ENCODE measurements at regions not wholly inside any gene's neighbourhood (a gene's known extent, or its start where the extent isn't known, plus 50 kb on each side); places are given as distances from the start of the nearest gene placed in this dataset.
"Not testable (repeated sequence)": the region's sequence is repeated elsewhere in the genome, so short reads cannot be mapped to it uniquely, and the experiment has no call there.

DNA sequence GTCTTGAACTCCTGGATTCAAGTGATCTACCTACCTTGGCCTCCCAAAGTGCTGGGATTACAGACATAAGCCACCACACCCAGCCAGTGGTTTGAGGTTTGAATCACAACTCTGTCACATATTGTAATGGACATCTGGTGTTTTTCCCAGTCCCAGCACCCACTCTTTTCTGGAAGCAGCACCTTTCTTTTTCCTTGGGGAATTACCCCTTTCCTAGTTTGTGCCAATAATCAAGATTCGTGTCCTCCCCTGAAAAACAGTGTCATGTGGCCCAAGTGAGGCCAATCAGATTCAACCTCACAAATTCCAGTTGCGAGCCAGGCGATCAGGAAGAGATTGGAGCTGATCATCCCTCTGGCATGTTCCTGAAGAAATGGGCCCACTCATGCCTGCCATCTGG is 71.7 kb upstream of the SGK1 start:
- Mint-ChIP-seq H3K36me3 (no peaks in the 10 kb centered on the region), H3K9me3 (peaks cover 2% of the 10 kb centered on the region), H3K4me1 (peaks cover 5% of the 10 kb centered on the region), H3K27me3 (ENCODE audit: insufficient read depth, low read depth) (no peaks in the 10 kb centered on the region), H3K27ac (no peak overlapping the region), H3K4me3 (no peak overlapping the region)
- Histone ChIP-seq H3K9ac (no peak overlapping the region), H3K79me2 (ENCODE audit: low read depth) (no peaks in the 10 kb centered on the region), H3K4me1 (no peaks in the 10 kb centered on the region), H3K4me2 (no peak overlapping the region), H3K27ac (no peak overlapping the region), H4K20me1 (ENCODE audit: low read depth) (no peaks in the 10 kb centered on the region), H3K4me3 (no peak overlapping the region), H3K9me3 (ENCODE audit: low read depth) (no peaks in the 10 kb centered on the region), H3F3A (ENCODE audit: low read depth) (no peaks in the 10 kb centered on the region), H3K36me3 (no peaks in the 10 kb centered on the region), H3K27me3 (no peaks in the 10 kb centered on the region), H2AFZ (replicated peaks) (no peak overlapping the region)
- TF ChIP-seq, protein P1, sequence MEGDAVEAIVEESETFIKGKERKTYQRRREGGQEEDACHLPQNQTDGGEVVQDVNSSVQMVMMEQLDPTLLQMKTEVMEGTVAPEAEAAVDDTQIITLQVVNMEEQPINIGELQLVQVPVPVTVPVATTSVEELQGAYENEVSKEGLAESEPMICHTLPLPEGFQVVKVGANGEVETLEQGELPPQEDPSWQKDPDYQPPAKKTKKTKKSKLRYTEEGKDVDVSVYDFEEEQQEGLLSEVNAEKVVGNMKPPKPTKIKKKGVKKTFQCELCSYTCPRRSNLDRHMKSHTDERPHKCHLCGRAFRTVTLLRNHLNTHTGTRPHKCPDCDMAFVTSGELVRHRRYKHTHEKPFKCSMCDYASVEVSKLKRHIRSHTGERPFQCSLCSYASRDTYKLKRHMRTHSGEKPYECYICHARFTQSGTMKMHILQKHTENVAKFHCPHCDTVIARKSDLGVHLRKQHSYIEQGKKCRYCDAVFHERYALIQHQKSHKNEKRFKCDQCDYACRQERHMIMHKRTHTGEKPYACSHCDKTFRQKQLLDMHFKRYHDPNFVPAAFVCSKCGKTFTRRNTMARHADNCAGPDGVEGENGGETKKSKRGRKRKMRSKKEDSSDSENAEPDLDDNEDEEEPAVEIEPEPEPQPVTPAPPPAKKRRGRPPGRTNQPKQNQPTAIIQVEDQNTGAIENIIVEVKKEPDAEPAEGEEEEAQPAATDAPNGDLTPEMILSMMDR (IDR thresholded peaks at IDR 0.05) = no peak
- TF ChIP-seq EZH2phosphoT487 (IDR thresholded peaks at IDR 0.05) (no peak), EZH2 (IDR thresholded peaks at IDR 0.05) (no peak)
- DNase-seq (ENCODE audit: low spot score) = no peak

DNA sequence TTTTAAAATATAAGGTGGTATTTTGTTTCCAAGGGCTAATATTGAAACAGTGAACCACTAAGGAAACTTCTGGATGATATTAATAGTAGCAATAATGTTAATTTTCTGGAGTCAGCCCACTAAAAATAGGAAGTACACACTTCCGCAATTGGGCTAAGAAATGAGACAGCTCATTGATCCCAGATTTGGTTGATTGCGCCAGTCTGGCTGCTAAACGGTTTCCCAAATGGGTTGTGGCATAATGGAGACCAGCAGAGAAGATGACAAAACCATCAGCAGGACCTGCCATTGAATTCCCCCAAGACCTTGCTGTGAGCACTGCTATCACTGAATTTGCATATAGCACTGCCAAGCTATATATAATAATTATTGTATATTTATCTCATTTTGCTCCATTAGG is 71.2 kb upstream of the SGK1 start:
- Mint-ChIP-seq H3K27ac (no peak overlapping the region), H3K36me3 (no peaks in the 10 kb centered on the region), H3K4me1 (peaks cover 5% of the 10 kb centered on the region), H3K4me3 (no peak overlapping the region), H3K27me3 (ENCODE audit: insufficient read depth, low read depth) (no peaks in the 10 kb centered on the region), H3K9me3 (peaks cover 2% of the 10 kb centered on the region)
- TF ChIP-seq, protein P1 (IDR thresholded peaks at IDR 0.05) = no peak
- no peak for TF ChIP-seq EZH2 (IDR thresholded peaks at IDR 0.05)
- no peak for TF ChIP-seq EZH2phosphoT487 (IDR thresholded peaks at IDR 0.05)
- Histone ChIP-seq H3K27ac (no peak overlapping the region), H3K4me2 (no peak overlapping the region), H3K79me2 (ENCODE audit: low read depth) (no peaks in the 10 kb centered on the region), H3K4me3 (no peak overlapping the region), H3K4me1 (no peaks in the 10 kb centered on the region), H3K36me3 (no peaks in the 10 kb centered on the region), H2AFZ (replicated peaks) (no peak overlapping the region), H3K9ac (no peak overlapping the region), H4K20me1 (ENCODE audit: low read depth) (no peaks in the 10 kb centered on the region), H3K9me3 (ENCODE audit: low read depth) (no peaks in the 10 kb centered on the region), H3F3A (ENCODE audit: low read depth) (no peaks in the 10 kb centered on the region), H3K27me3 (no peaks in the 10 kb centered on the region)
- no peak for DNase-seq (ENCODE audit: low spot score)

DNA sequence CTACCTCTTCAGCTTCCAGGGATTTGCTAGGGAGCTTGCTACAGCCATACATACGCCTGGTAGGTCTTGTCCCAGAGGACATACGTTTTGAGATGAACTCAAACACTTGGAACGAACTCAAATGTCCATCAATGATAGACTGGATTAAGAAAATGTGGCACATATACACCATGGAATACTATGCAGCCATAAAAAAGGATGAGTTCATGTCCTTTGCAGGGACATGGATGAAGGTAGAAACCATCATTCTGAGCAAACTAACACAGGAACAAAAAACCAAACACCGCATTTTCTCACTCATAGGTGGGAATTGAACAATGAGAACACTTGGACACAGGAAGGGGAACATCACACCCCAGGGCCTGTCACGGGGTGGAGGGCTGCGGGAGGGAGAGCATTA is 68.6 kb upstream of the SGK1 start:
- not testable (repeated sequence) for H4K20me1 ChIP-seq (ENCODE audit: low read depth); H3K4me1 ChIP-seq; DNase-seq (ENCODE audit: low spot score); H3K4me3 ChIP-seq; H3K27me3 ChIP-seq; H3K79me2 ChIP-seq (ENCODE audit: low read depth); H3K27ac Mint-ChIP-seq; H3K4me2 ChIP-seq; H2AFZ ChIP-seq (replicated peaks); H3K4me3 Mint-ChIP-seq; H3K27me3 Mint-ChIP-seq (ENCODE audit: insufficient read depth, low read depth); H3K9me3 ChIP-seq (ENCODE audit: low read depth); H3K9me3 Mint-ChIP-seq; H3K36me3 ChIP-seq; H3K36me3 Mint-ChIP-seq; H3F3A ChIP-seq (ENCODE audit: low read depth); H3K4me1 Mint-ChIP-seq; H3K27ac ChIP-seq; H3K9ac ChIP-seq

DNA sequence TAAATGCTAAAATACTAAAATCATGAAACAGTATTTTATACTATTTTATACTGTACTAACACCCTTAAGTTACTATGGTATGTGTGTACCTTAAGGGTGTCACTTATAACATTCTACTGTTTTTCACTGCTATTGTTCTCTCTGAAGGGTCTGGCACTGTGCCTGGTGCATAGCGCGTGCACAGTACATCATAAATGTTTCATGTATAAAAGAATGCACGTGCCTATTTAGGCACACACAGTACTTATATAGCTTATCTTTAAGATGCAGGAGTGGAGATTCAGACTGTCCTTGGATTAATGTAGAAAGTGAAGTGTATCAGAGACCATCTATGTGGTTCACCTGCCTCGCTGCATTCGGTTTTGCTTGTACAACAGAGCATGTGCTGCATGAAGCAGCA is 64.0 kb upstream of the SGK1 start:
- Histone ChIP-seq H3K27ac (no peak overlapping the region), H3K36me3 (no peaks in the 10 kb centered on the region), H2AFZ (replicated peaks) (no peak overlapping the region), H3K9ac (no peak overlapping the region), H3K4me1 (peaks cover 5% of the 10 kb centered on the region), H3K27me3 (no peaks in the 10 kb centered on the region), H4K20me1 (ENCODE audit: low read depth) (no peaks in the 10 kb centered on the region), H3K4me3 (no peak overlapping the region), H3K4me2 (no peak overlapping the region), H3K9me3 (ENCODE audit: low read depth) (no peaks in the 10 kb centered on the region), H3K79me2 (ENCODE audit: low read depth) (no peaks in the 10 kb centered on the region), H3F3A (ENCODE audit: low read depth) (no peaks in the 10 kb centered on the region)
- H3K9me3 Mint-ChIP-seq = peaks cover 2% of the 10 kb centered on the region
- no peaks in the 10 kb centered on the region for H3K27me3 Mint-ChIP-seq (ENCODE audit: insufficient read depth, low read depth)
- TF ChIP-seq EZH2 (IDR thresholded peaks at IDR 0.05) = no peak
- no peak for TF ChIP-seq EZH2phosphoT487 (IDR thresholded peaks at IDR 0.05)
- TF ChIP-seq, protein P1 (IDR thresholded peaks at IDR 0.05) = no peak
- no peak for DNase-seq (ENCODE audit: low spot score)
- H3K27ac Mint-ChIP-seq = no peak overlapping the region
- no peak overlapping the region for H3K4me3 Mint-ChIP-seq
- no peaks in the 10 kb centered on the region for H3K36me3 Mint-ChIP-seq
- H3K4me1 Mint-ChIP-seq = peaks cover 4% of the 10 kb centered on the region

All from neural progenitor cell (in vitro differentiated cells).